Uterus (tissue), 3 donors: ENCODE measurements at regions not wholly inside any gene's neighbourhood (a gene's known extent, or its start where the extent isn't known, plus 50 kb on each side); places are given as distances from the start of the nearest gene placed in this dataset.

Source experiments
- DNase-seq, 2 donors: peaks; one replicate each; pipeline ENCODE4 v3.0.0-alpha.2; 2019 to 2020
- H3K27ac ChIP-seq, 2 donors: fragments of 200-600 bp; sonication (generic); 1 replicate in 1 of 2; 2 replicates in 1 of 2; pipeline ENCODE4 v1.5.1; 2016 to 2018
- H3K27me3 ChIP-seq, 2 donors: fragments of 200-600 bp; sonication (generic); one replicate each; pipeline ENCODE4 v1.5.1; 2018 to 2019; ENCODE audit warnings: control low read depth in 1 of 2
- H3K36me3 ChIP-seq, 2 donors: fragments of 200-600 bp; sonication (generic); one replicate each; pipeline ENCODE4 v1.5.1; 2019; ENCODE audit warnings: control low read depth in 1 of 2
- H3K4me1 ChIP-seq, 2 donors: fragments of 200-600 bp; sonication (generic); one replicate each; pipeline ENCODE4 v1.5.1; 2018 to 2019; ENCODE audit warnings: control low read depth in 1 of 2
- H3K4me3 ChIP-seq, 2 donors: fragments of 200-600 bp; sonication (generic); 1 replicate in 1 of 2; 2 replicates in 1 of 2; pipeline ENCODE4 v1.5.1; 2018 to 2019; ENCODE audit warnings: mild to moderate bottlenecking in 1 of 2
- H3K9me3 ChIP-seq, 2 donors: fragments of 200-600 bp; sonication (generic); one replicate each; pipeline ENCODE4 v1.5.1; 2019; ENCODE audit warnings: control low read depth in 1 of 2
- CTCF ChIP-seq, 4 experiments: fragments of 200-600 bp in 2 of 4; fragments of 450-650 bp in 2 of 4; sonication (generic) in 2 of 4; IDR thresholded peaks; one replicate each; pipeline ENCODE4 v1.5.1; 2016 to 2019; ENCODE audit warnings: antibody characterized with exemption in 4 of 4, mild to moderate bottlenecking in 2 of 4, moderate library complexity in 1 of 4
- POLR2A ChIP-seq, 2 donors: fragments of 450-650 bp; IDR thresholded peaks; one replicate each; pipeline ENCODE4 v1.6.1; 2016; ENCODE audit warnings: antibody characterized with exemption in 2 of 2, mild to moderate bottlenecking in 1 of 2, moderate library complexity in 1 of 2
- intact Hi-C: fragments of 100-400 bp; cut with DNase I; formaldehyde crosslinking; loops from one replicate; pipeline ENCODE4 v1.15.1; 2023; ENCODE audit warnings: low total_unique reads
- donor health status: DM: yes; HTN: yes; CAD: no.

DNA sequence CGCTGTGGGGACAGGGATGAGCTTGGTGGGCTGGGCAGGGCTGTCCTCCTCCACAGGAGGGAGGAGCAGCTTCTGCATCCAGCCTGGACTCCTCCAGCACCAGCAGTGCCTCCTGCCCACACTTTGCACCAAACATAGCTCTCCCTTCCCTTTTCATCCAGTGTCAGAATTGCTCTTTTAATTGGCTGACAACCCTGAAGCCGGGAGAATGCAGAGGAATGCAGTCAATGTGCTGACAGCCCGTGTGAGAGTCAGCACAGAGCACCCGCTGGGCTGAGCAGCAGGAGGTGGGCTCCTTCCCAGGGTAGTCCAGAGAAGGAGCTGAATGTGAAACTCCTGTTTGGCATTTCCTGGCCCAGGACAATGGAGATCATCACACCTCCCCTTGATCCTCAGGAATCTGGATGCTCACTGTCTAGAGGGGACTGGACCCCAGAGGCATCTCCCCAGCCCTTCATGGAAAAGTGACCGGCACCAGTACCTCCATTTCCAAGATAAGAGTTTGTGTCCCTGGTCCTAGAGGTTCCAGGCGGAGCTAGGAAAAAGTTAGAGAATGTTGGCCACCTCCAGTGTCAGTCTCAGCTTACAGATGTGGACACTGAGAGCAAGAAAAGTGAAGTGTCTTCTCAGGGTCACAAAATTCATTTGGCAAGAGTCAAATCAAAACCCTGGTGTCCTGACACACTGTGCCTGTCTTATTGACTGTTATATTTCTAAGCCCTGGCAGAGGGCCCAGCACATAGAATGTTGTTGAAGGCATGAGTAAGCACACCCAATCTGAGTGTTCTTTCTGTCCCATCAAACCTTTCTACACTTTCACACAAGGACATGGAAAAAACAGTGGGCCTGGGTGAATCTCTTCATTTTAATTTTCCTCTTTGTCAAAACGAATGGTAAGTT is 202.1 kb downstream of the SNX18 start:
- intact Hi-C loops: no loop called here
- H3K27ac ChIP-seq: peak overlapping the region in 1 of 2 donors; percentile 8
- H3K4me1 ChIP-seq: peaks cover 0 to 6% of the 10 kb centered on the region in 2 donors
- TF ChIP-seq POLR2A (IDR thresholded peaks at IDR 0.05) (no peak), CTCF (IDR thresholded peaks at IDR 0.05) (no peak)
- no peak overlapping the region for H3K4me3 ChIP-seq
- H3K9me3 ChIP-seq: no peaks in the 10 kb centered on the region
- DNase-seq: no peak
- H3K36me3 ChIP-seq: no peaks in the 10 kb centered on the region
- no peaks in the 10 kb centered on the region for H3K27me3 ChIP-seq

GRCh38 chr5:54718656-54719055 is 201.1 kb downstream of the SNX18 start:
- TF ChIP-seq POLR2A (IDR thresholded peaks at IDR 0.05): no peak
- TF ChIP-seq CTCF (IDR thresholded peaks at IDR 0.05): no peak
- no peak overlapping the region for H3K27ac ChIP-seq
- DNase-seq: peak in 1 of 2 donors; percentile 35
- intact Hi-C loops: no loop called here
- H3K4me3 ChIP-seq: no peak overlapping the region
- no peaks in the 10 kb centered on the region for H3K9me3 ChIP-seq
- H3K27me3 ChIP-seq: no peaks in the 10 kb centered on the region
- H3K4me1 ChIP-seq: peaks cover 5 to 6% of the 10 kb centered on the region in 2 donors
- H3K36me3 ChIP-seq: no peaks in the 10 kb centered on the region

- H3K27me3 ChIP-seq: no peaks in the 10 kb centered on the region
- no peak for DNase-seq
- H3K36me3 ChIP-seq: no peaks in the 10 kb centered on the region
- H3K27ac ChIP-seq: no peak overlapping the region
- intact Hi-C loops: no loop called here
- TF ChIP-seq CTCF (IDR thresholded peaks at IDR 0.05) (no peak), POLR2A (IDR thresholded peaks at IDR 0.05) (no peak)
- H3K9me3 ChIP-seq: no peaks in the 10 kb centered on the region
- peaks cover 5 to 6% of the 10 kb centered on the region in 2 donors for H3K4me1 ChIP-seq
- H3K4me3 ChIP-seq: no peak overlapping the region
Measured at GRCh38 chr5:54717870-54718269, 200.3 kb downstream of the SNX18 start.

DNA sequence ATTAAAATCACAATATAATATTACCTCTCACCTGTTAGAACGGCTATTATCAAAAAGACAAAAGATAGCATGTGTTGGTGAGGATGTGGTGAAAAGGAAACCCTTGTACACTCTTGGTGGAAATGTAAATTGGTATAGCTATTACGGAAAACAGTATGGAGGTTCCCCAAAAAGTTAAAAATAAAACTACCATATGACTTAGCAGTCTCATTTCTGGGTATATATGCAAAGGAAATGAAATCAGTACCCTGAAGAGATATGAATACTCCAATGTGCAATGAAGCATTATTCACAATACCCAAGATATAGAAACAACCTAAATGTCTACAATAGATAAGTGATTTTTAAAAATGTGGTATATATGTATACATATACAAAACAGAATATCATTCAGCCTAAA is 199.9 kb downstream of the SNX18 start:
- TF ChIP-seq POLR2A (IDR thresholded peaks at IDR 0.05): no peak
- TF ChIP-seq CTCF (IDR thresholded peaks at IDR 0.05): no peak

GRCh38 chr5:54713923-54714581 is 196.5 kb downstream of the SNX18 start:
- Histone ChIP-seq H3K36me3 (no peaks in the 10 kb centered on the region), H3K4me1 (peaks cover 5 to 6% of the 10 kb centered on the region in 2 donors), H3K9me3 (no peaks in the 10 kb centered on the region), H3K27me3 (no peaks in the 10 kb centered on the region), H3K27ac (no peak overlapping the region), H3K4me3 (no peak overlapping the region)
- intact Hi-C loops: no loop called here
- DNase-seq: no peak
- TF ChIP-seq CTCF (IDR thresholded peaks at IDR 0.05): no peak
- TF ChIP-seq POLR2A (IDR thresholded peaks at IDR 0.05): no peak

More for the DNA sequence above, 199.9 kb downstream of the SNX18 start:
- H3K4me1 ChIP-seq: peaks cover 5 to 6% of the 10 kb centered on the region in 2 donors
- intact Hi-C loops: no loop called here
- H3K36me3 ChIP-seq: no peaks in the 10 kb centered on the region
- no peaks in the 10 kb centered on the region for H3K9me3 ChIP-seq
- no peak overlapping the region for H3K27ac ChIP-seq
- no peak for DNase-seq
- no peaks in the 10 kb centered on the region for H3K27me3 ChIP-seq
- no peak overlapping the region for H3K4me3 ChIP-seq
